WI38 (cell line): ENCODE measurements at regions not wholly inside any gene's neighbourhood (a gene's known extent, or its start where the extent isn't known, plus 50 kb on each side); places are given as distances from the start of the nearest gene placed in this dataset.

Source experiments
- H3K4me3 ChIP-seq: 2 replicates; pipeline ENCODE4 v1.5.1; 2011; ENCODE audit warnings: low read depth, mild to moderate bottlenecking, control low read depth, low read length
- CTCF ChIP-seq: IDR thresholded peaks from 2 replicates; pipeline ENCODE4 v1.5.1; 2012; ENCODE audit warnings: low read depth, mild to moderate bottlenecking, control low read depth, low read length

GRCh38 chr14:97248973-97249372 is 451.8 kb downstream of the VRK1 start:
- H3K4me3 ChIP-seq, result no peak overlapping the region
- TF ChIP-seq CTCF, result no peak

DNA sequence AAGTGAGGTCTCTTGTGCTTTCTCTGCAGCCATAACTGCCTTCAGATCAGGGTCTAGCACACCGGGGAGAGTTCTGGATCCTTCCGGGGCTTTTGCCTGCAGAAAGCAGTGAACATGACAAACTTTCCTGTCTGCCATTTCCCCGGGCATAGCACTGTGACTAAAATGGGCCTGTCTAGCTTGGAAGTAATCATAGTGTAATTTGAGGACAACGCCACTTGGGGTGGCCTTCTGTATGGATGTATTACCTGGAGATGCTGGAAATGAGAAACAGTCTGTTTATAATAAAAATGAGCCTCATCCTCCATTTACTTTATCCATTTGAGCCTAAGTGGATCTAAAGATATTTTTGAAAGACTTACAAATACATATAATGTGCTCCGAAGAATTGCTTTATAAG is 453.7 kb downstream of the VRK1 start:
- TF ChIP-seq CTCF, result no peak
- no peak overlapping the region for H3K4me3 ChIP-seq

DNA sequence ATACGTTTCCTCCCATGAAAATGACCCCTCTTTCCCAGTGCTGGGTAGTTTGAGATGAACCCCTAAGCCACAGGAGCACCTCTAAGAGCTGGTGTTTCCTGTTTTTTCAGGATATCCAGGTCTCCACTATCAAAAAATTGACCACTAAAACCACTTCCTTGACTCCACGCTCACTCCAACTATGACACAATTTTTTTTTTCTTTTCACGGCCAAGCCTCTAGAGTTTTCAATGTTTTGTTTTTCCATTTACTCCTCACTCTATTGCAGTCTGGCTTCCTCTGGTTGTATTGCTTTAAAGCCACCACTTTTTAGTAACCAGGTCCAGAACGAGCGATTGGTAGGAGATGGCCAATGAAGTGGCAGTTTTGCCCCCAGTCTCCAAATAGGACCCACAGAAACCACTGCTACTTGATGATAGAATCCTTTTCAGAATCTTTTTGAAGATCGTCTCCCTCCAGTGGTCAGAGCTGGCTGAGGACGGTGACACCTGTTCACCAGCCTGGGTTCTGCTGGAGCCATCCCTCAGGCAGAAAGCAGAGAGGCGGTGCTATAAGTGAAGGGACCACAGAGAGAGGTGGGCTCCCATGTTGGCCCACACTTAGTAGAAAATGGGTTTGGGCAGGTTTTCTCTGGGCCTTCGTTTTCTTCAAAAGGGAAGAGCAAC is 454.4 kb downstream of the VRK1 start:
- TF ChIP-seq CTCF, result no peak
- H3K4me3 ChIP-seq, result no peak overlapping the region

DNA sequence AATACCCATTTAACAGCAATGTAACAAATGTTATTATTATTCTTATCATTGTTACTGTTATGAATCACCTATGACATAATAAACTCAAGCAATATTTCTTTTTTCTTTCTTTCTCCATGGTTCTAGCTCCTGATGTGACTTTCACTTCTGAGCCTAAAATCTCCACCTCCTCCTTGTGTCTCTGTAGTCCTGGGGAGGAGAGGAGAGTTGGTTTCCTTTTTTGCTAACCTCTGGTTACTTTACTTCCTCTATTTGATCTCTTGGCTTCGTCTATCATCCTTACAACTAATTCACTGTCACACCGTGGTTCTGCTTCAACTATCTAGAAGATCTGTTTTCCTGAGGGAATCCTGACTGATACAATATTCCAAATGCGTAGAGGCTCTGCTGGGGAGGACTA is 456.6 kb downstream of the VRK1 start:
- TF ChIP-seq CTCF, result no peak
- no peak overlapping the region for H3K4me3 ChIP-seq

GRCh38 chr14:97262336-97262735 is 465.2 kb downstream of the VRK1 start:
- no peak for TF ChIP-seq CTCF
- H3K4me3 ChIP-seq, result no peak overlapping the region

DNA sequence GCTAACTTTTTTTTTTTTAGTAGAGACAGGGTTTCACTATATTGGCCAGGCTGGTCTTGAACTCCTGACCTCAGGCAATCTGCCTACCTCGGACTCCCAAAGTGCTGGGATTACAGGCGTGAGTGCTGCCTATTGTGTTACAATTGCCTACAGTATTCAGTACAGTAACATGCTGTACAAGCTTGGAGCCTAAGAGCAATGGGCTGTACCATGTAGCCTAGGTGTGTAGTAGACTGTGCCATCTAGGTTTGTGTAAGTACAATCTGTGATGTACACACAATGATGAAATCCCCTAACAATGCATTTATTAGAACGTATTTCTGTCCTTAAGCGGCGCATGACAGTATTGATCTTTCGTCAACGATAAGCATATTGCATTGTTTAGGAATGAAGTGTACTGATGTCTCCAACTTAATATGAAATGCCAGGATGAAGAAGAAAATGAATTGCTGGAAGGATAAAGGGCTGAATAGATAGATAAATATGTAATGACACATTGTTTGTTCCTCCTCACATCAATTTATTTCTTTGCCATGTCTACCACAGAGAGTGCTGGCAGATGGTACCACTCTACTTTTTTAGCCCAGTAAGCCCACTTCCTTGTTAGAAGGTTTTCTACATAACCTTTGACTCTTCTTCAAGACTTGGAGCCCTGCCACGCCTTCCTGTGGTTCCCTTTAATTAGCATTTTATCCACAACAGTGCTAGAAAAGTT is 467.5 kb downstream of the VRK1 start:
- TF ChIP-seq CTCF, result no peak
- no peak overlapping the region for H3K4me3 ChIP-seq

DNA sequence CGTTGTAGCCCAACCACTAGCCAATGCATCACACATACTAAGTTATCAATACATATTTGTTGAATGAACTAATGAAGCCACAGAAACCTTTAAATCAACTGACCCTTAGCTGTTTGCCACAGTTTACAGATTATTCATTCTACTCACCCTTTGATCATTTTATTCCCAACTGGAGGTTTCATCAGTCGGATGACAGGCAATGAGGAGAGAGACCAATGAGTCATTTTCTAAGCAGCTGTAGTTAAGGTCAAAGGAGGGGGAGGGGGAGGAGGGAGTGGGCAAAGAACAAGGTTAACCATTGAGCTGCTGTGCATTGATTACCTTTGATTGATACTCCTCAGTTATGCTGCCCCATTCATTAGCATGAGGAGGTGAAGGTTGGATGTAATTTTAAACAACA is 469.5 kb downstream of the VRK1 start:
- TF ChIP-seq CTCF, result no peak
- no peak overlapping the region for H3K4me3 ChIP-seq
